ENCODE measurements at regions not wholly inside any gene's neighbourhood (a gene's known extent, or its start where the extent isn't known, plus 50 kb on each side); places are given as distances from the start of the nearest gene placed in this dataset.

GRCh38 chr6:23420659-23421350, 705.2 kb upstream of the NRSN1 start:
- no peak overlapping the region for H3K4me3 ChIP-seq (ENCODE audit: low read length)
- no peak for DNase-seq (ENCODE audit: low read depth)
- TF ChIP-seq CTCF (conservative IDR thresholded peaks at IDR 0.05; ENCODE audit: low read depth, low read length), result no peak

GRCh38 chr6:23424584-23424983, 701.4 kb upstream of the NRSN1 start:
- no peak for TF ChIP-seq CTCF (conservative IDR thresholded peaks at IDR 0.05; ENCODE audit: low read depth, low read length)
- H3K4me3 ChIP-seq (ENCODE audit: low read length), result no peak overlapping the region
- DNase-seq (ENCODE audit: low read depth), result no peak

- TF ChIP-seq CTCF (conservative IDR thresholded peaks at IDR 0.05; ENCODE audit: low read depth, low read length), result no peak
- no peak for DNase-seq (ENCODE audit: low read depth)
- no peak overlapping the region for H3K4me3 ChIP-seq (ENCODE audit: low read length)
Measured at GRCh38 chr6:23435126-23435525, 690.9 kb upstream of the NRSN1 start.

GRCh38 chr6:23435798-23436197, 690.2 kb upstream of the NRSN1 start:
- no peak overlapping the region for H3K4me3 ChIP-seq (ENCODE audit: low read length)
- no peak for DNase-seq (ENCODE audit: low read depth)
- TF ChIP-seq CTCF (conservative IDR thresholded peaks at IDR 0.05; ENCODE audit: low read depth, low read length), result no peak

GRCh38 chr6:23441808-23442461, 684.1 kb upstream of the NRSN1 start:
- no peak overlapping the region for H3K4me3 ChIP-seq (ENCODE audit: low read length)
- no peak for TF ChIP-seq CTCF (conservative IDR thresholded peaks at IDR 0.05; ENCODE audit: low read depth, low read length)
- DNase-seq (ENCODE audit: low read depth), result no peak

GRCh38 chr6:23445157-23445710, 680.8 kb upstream of the NRSN1 start:
- DNase-seq (ENCODE audit: low read depth), result peak; percentile 99
- no peak for TF ChIP-seq CTCF (conservative IDR thresholded peaks at IDR 0.05; ENCODE audit: low read depth, low read length)
- no peak overlapping the region for H3K4me3 ChIP-seq (ENCODE audit: low read length)
